ENCODE measurements at regions not wholly inside any gene's neighbourhood (a gene's known extent, or its start where the extent isn't known, plus 50 kb on each side); places are given as distances from the start of the nearest gene placed in this dataset.

DNA sequence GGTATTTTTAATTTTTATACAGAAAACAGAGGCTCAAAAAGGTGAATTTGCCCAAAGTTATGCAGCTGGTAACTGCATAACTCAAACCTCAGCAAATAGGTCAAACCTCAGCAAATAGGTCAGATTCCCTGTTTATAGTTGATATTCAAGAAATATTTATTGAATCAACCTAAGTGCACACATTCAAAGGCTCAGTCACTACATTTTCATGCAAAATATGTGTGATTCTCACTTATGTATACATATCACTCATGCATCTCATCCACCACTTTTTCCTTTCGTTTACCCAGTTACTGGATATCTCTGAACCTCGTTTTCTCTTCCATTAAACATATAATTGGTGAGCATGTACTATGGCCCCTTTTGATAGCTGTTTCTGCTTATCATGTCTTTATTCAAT lies 158.3 kb upstream of the C1orf21 start:
- TF ChIP-seq SNAI2 (CRISPR knock-in tag; IDR thresholded peaks at IDR 0.05) (no peak), BACH2 (CRISPR knock-in tag; IDR thresholded peaks at IDR 0.05; ENCODE audit: borderline replicate concordance) (no peak), OSR1 (CRISPR knock-in tag; IDR thresholded peaks at IDR 0.05) (no peak), ISL1 (CRISPR knock-in tag; IDR thresholded peaks at IDR 0.05) (no peak), ESRRG (CRISPR knock-in tag; IDR thresholded peaks at IDR 0.05) (no peak), GLIS3 (CRISPR knock-in tag; IDR thresholded peaks at IDR 0.05) (no peak), TOX (CRISPR knock-in tag; IDR thresholded peaks at IDR 0.05; ENCODE audit: borderline replicate concordance) (no peak), ZNF70 (CRISPR knock-in tag; IDR thresholded peaks at IDR 0.05) (no peak), ARNTL (CRISPR knock-in tag; IDR thresholded peaks at IDR 0.05; ENCODE audit: borderline replicate concordance, low read depth) (no peak)
- TF ChIP-seq, protein P1, sequence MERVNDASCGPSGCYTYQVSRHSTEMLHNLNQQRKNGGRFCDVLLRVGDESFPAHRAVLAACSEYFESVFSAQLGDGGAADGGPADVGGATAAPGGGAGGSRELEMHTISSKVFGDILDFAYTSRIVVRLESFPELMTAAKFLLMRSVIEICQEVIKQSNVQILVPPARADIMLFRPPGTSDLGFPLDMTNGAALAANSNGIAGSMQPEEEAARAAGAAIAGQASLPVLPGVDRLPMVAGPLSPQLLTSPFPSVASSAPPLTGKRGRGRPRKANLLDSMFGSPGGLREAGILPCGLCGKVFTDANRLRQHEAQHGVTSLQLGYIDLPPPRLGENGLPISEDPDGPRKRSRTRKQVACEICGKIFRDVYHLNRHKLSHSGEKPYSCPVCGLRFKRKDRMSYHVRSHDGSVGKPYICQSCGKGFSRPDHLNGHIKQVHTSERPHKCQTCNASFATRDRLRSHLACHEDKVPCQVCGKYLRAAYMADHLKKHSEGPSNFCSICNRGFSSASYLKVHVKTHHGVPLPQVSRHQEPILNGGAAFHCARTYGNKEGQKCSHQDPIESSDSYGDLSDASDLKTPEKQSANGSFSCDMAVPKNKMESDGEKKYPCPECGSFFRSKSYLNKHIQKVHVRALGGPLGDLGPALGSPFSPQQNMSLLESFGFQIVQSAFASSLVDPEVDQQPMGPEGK (CRISPR knock-in tag; IDR thresholded peaks at IDR 0.05; ENCODE audit: borderline replicate concordance), result no peak
- TF ChIP-seq, protein P2, sequence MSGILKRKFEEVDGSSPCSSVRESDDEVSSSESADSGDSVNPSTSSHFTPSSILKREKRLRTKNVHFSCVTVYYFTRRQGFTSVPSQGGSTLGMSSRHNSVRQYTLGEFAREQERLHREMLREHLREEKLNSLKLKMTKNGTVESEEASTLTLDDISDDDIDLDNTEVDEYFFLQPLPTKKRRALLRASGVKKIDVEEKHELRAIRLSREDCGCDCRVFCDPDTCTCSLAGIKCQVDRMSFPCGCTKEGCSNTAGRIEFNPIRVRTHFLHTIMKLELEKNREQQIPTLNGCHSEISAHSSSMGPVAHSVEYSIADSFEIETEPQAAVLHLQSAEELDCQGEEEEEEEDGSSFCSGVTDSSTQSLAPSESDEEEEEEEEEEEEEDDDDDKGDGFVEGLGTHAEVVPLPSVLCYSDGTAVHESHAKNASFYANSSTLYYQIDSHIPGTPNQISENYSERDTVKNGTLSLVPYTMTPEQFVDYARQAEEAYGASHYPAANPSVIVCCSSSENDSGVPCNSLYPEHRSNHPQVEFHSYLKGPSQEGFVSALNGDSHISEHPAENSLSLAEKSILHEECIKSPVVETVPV (CRISPR knock-in tag; IDR thresholded peaks at IDR 0.05), result no peak
- TF ChIP-seq, protein P3, sequence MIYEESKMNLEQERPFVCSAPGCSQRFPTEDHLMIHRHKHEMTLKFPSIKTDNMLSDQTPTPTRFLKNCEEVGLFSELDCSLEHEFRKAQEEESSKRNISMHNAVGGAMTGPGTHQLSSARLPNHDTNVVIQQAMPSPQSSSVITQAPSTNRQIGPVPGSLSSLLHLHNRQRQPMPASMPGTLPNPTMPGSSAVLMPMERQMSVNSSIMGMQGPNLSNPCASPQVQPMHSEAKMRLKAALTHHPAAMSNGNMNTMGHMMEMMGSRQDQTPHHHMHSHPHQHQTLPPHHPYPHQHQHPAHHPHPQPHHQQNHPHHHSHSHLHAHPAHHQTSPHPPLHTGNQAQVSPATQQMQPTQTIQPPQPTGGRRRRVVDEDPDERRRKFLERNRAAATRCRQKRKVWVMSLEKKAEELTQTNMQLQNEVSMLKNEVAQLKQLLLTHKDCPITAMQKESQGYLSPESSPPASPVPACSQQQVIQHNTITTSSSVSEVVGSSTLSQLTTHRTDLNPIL (CRISPR knock-in tag; IDR thresholded peaks at IDR 0.05; ENCODE audit: low read depth), result no peak
- TF ChIP-seq, protein P4, sequence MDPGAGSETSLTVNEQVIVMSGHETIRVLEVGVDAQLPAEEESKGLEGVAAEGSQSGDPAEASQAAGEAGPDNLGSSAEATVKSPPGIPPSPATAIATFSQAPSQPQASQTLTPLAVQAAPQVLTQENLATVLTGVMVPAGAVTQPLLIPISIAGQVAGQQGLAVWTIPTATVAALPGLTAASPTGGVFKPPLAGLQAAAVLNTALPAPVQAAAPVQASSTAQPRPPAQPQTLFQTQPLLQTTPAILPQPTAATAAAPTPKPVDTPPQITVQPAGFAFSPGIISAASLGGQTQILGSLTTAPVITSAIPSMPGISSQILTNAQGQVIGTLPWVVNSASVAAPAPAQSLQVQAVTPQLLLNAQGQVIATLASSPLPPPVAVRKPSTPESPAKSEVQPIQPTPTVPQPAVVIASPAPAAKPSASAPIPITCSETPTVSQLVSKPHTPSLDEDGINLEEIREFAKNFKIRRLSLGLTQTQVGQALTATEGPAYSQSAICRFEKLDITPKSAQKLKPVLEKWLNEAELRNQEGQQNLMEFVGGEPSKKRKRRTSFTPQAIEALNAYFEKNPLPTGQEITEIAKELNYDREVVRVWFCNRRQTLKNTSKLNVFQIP (CRISPR knock-in tag; IDR thresholded peaks at IDR 0.05; ENCODE audit: borderline replicate concordance, low read depth), result no peak
- TF ChIP-seq, protein P5, sequence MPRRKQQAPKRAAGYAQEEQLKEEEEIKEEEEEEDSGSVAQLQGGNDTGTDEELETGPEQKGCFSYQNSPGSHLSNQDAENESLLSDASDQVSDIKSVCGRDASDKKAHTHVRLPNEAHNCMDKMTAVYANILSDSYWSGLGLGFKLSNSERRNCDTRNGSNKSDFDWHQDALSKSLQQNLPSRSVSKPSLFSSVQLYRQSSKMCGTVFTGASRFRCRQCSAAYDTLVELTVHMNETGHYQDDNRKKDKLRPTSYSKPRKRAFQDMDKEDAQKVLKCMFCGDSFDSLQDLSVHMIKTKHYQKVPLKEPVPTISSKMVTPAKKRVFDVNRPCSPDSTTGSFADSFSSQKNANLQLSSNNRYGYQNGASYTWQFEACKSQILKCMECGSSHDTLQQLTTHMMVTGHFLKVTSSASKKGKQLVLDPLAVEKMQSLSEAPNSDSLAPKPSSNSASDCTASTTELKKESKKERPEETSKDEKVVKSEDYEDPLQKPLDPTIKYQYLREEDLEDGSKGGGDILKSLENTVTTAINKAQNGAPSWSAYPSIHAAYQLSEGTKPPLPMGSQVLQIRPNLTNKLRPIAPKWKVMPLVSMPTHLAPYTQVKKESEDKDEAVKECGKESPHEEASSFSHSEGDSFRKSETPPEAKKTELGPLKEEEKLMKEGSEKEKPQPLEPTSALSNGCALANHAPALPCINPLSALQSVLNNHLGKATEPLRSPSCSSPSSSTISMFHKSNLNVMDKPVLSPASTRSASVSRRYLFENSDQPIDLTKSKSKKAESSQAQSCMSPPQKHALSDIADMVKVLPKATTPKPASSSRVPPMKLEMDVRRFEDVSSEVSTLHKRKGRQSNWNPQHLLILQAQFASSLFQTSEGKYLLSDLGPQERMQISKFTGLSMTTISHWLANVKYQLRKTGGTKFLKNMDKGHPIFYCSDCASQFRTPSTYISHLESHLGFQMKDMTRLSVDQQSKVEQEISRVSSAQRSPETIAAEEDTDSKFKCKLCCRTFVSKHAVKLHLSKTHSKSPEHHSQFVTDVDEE (CRISPR knock-in tag; IDR thresholded peaks at IDR 0.05), result no peak
- ATAC-seq, result no peak

DNA sequence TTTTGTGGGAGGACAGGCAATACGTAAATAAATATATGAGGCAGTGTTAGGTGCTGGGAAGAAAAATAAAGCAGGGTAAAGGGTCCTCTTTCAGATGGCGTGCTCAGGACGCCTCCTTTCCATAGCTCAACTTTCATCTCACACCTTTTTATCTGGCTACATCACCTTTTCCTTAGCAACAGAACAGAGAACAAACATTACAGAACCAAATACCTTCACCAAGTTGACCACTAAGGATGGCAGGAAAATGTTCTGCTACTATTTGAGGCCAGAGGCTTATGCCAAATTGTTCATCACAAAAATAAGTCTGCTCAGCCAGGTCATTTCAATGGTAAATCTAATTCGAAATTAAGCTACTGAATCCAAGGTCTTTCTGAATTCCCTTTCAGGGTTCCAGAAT lies 149.2 kb upstream of the C1orf21 start:
- ATAC-seq, result no peak
- no peak for TF ChIP-seq ZFP3 (CRISPR knock-in tag; IDR thresholded peaks at IDR 0.05)
- no peak for TF ChIP-seq ISL1 (CRISPR knock-in tag; IDR thresholded peaks at IDR 0.05)
- no peak for TF ChIP-seq OSR1 (CRISPR knock-in tag; IDR thresholded peaks at IDR 0.05)
- TF ChIP-seq ZNF8 (CRISPR knock-in tag; IDR thresholded peaks at IDR 0.05), result no peak

DNA sequence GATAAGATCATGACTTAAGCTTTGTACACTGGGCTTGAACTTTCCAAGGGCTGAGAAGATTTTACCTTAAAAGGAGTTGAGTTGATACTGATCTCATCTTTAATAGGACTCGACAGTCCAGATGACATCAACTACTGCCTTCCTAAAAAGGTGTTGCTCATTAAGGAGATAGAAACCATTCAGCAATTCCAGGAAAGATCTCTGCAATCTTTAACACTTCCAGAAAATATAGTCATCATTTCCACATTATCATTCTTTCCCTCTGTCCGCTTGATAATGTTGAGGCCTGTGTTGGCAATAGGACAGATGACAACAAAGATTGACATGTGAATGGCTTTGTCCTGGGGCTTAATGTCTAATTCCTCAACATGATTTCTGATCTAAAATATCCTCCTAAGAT lies 145.4 kb upstream of the C1orf21 start:
- TF ChIP-seq TCF4 (CRISPR knock-in tag; IDR thresholded peaks at IDR 0.05; ENCODE audit: borderline replicate concordance), result no peak
- no peak for TF ChIP-seq ZNF565 (CRISPR knock-in tag; conservative IDR thresholded peaks at IDR 0.05; ENCODE audit: low read depth)
- TF ChIP-seq, protein P1 (CRISPR knock-in tag; IDR thresholded peaks at IDR 0.05; ENCODE audit: borderline replicate concordance), result no peak
- TF ChIP-seq, protein P2 (CRISPR knock-in tag; IDR thresholded peaks at IDR 0.05), result no peak
- no peak for TF ChIP-seq BACH2 (CRISPR knock-in tag; IDR thresholded peaks at IDR 0.05; ENCODE audit: borderline replicate concordance)
- no peak for TF ChIP-seq ZC3H10 (CRISPR knock-in tag; IDR thresholded peaks at IDR 0.05)
- no peak for TF ChIP-seq SNAI2 (CRISPR knock-in tag; IDR thresholded peaks at IDR 0.05)
- TF ChIP-seq TOX (CRISPR knock-in tag; IDR thresholded peaks at IDR 0.05; ENCODE audit: borderline replicate concordance), result no peak
- TF ChIP-seq GLIS3 (CRISPR knock-in tag; IDR thresholded peaks at IDR 0.05), result no peak
- TF ChIP-seq ARNTL (CRISPR knock-in tag; IDR thresholded peaks at IDR 0.05; ENCODE audit: borderline replicate concordance, low read depth), result no peak
- no peak for TF ChIP-seq OSR1 (CRISPR knock-in tag; IDR thresholded peaks at IDR 0.05)
- TF ChIP-seq CSDC2 (CRISPR knock-in tag; IDR thresholded peaks at IDR 0.05), result no peak
- TF ChIP-seq ZNF8 (CRISPR knock-in tag; IDR thresholded peaks at IDR 0.05), result no peak
- no peak for ATAC-seq

Data from SK-N-SH treated with all-trans-retinoic acid at 6 μM for 48 hours (cell line).